CD14-positive monocyte (primary cell): ENCODE measurements at regions not wholly inside any gene's neighbourhood (a gene's known extent, or its start where the extent isn't known, plus 50 kb on each side); places are given as distances from the start of the nearest gene placed in this dataset.

Experiments
- DNase-seq, 3 donors: peaks; one replicate each; pipeline ENCODE4 v3.0.0-alpha.2; 2011 to 2022
- H2AFZ ChIP-seq: 2 replicates; pipeline ENCODE4 v1.6.0; 2012; ENCODE audit warnings: mild to moderate bottlenecking, low read depth, low read length, inconsistent platforms; ENCODE audit not compliant: insufficient read depth, poor library complexity, severe bottlenecking
- H3K27ac ChIP-seq, 2 donors: 1 replicate in 1 of 2; 2 replicates in 1 of 2; pipeline ENCODE4 v1.5.1; 2012 to 2013; ENCODE audit warnings: low read length in 2 of 2, control low read depth in 1 of 2, inconsistent platforms in 1 of 2, low read depth in 1 of 2, mild to moderate bottlenecking in 1 of 2
- H3K27me3 ChIP-seq, 2 donors: one replicate each; pipeline versions ENCODE4 v1.6.0 to v1.6.1; 2011 to 2013; ENCODE audit warnings: low read length in 2 of 2; ENCODE audit not compliant: control insufficient read depth in 2 of 2, insufficient read depth in 2 of 2
- H3K36me3 ChIP-seq, 2 donors: replicated peaks in 1 of 2; 1 replicate in 1 of 2; 2 replicates in 1 of 2; pipeline versions ENCODE4 v1.5.1 to v1.6.1; 2012 to 2013; ENCODE audit warnings: low read length in 2 of 2, control low read depth in 1 of 2, inconsistent platforms in 1 of 2, mild to moderate bottlenecking in 1 of 2; ENCODE audit not compliant: insufficient read depth in 2 of 2, control insufficient read depth in 1 of 2
- H3K4me1 ChIP-seq, 2 donors: 1 replicate in 1 of 2; 2 replicates in 1 of 2; pipeline versions ENCODE4 v1.5.1 to v1.6.1; 2012 to 2013; ENCODE audit warnings: low read length in 2 of 2, control low read depth in 1 of 2, inconsistent platforms in 1 of 2, mild to moderate bottlenecking in 1 of 2, moderate library complexity in 1 of 2; ENCODE audit not compliant: insufficient read depth in 2 of 2, control insufficient read depth in 1 of 2
- H3K4me2 ChIP-seq: replicated peaks from 2 replicates; pipeline ENCODE3; 2012; ENCODE audit warnings: low read length, moderate library complexity, mild to moderate bottlenecking; ENCODE audit not compliant: poor library complexity, severe bottlenecking; ENCODE audit errors: extremely low read depth
- H3K4me3 ChIP-seq, 3 experiments: fragments of 200-600 bp in 1 of 3; sonication (generic) in 1 of 3; replicated peaks in 1 of 3; 1 replicate in 2 of 3; 2 replicates in 1 of 3; pipeline ENCODE4 v1.5.1; 2011 to 2013; ENCODE audit warnings: low read length in 3 of 3, mild to moderate bottlenecking in 3 of 3, control low read depth in 2 of 3, low read depth in 2 of 3, inconsistent platforms in 1 of 3, moderate library complexity in 1 of 3
- H3K79me2 ChIP-seq: 2 replicates; pipeline ENCODE4 v1.6.0; 2012; ENCODE audit warnings: mild to moderate bottlenecking, control low read depth, inconsistent platforms, low read length, moderate library complexity; ENCODE audit not compliant: insufficient read depth
- H3K9ac ChIP-seq: 2 replicates; pipeline ENCODE4 v1.6.0; 2017; ENCODE audit warnings: low read length, mild to moderate bottlenecking; ENCODE audit not compliant: insufficient read depth, poor library complexity, severe bottlenecking
- H3K9me3 ChIP-seq, 2 donors: replicated peaks in 1 of 2; 1 replicate in 1 of 2; 2 replicates in 1 of 2; pipeline versions ENCODE4 v1.5.1 to v1.6.1; 2012 to 2013; ENCODE audit warnings: low read length in 2 of 2, control low read depth in 1 of 2; ENCODE audit not compliant: control insufficient read depth in 1 of 2, insufficient read depth in 1 of 2
- H4K20me1 ChIP-seq: 2 replicates; pipeline ENCODE4 v1.6.0; 2012; ENCODE audit warnings: mild to moderate bottlenecking, low read length, control low read depth, moderate library complexity; ENCODE audit not compliant: insufficient read depth
- H3K27ac Mint-ChIP-seq, 7 donors: one replicate each; pipeline ENCODE4 v1.8.0; 2020; ENCODE audit warnings: mild to moderate bottlenecking in 7 of 7, mixed read lengths in 7 of 7, moderate library complexity in 6 of 7, inconsistent platforms in 2 of 7
- H3K27me3 Mint-ChIP-seq, 3 donors: one replicate each; pipeline ENCODE4 v1.8.0; 2021 to 2022; ENCODE audit warnings: low read depth in 3 of 3, mild to moderate bottlenecking in 3 of 3, mixed read lengths in 3 of 3, moderate library complexity in 3 of 3, inconsistent platforms in 1 of 3
- H3K36me3 Mint-ChIP-seq, 2 donors: one replicate each; pipeline ENCODE4 v1.8.0; 2020; ENCODE audit warnings: mixed read lengths in 2 of 2, inconsistent platforms in 1 of 2, mild to moderate bottlenecking in 1 of 2
- H3K4me1 Mint-ChIP-seq: one replicate; pipeline ENCODE4 v1.8.0; 2020; ENCODE audit warnings: mild to moderate bottlenecking, mixed read lengths
- H3K4me3 Mint-ChIP-seq, 2 donors: one replicate each; pipeline ENCODE4 v1.8.0; 2020; ENCODE audit warnings: mild to moderate bottlenecking in 2 of 2, mixed read lengths in 2 of 2, moderate library complexity in 1 of 2
- H3K9me3 Mint-ChIP-seq, 7 donors: one replicate each; pipeline ENCODE4 v1.8.0; 2020 to 2022; ENCODE audit warnings: mixed read lengths in 7 of 7, mild to moderate bottlenecking in 6 of 7, moderate library complexity in 6 of 7, inconsistent platforms in 2 of 7
- WGBS: methylation state at CpG from one replicate; pipeline ENCODE4 v1.1.5; 2013; ENCODE audit warnings: missing lambda C conversion rate; ENCODE audit not compliant: insufficient coverage; 5-methylcytosine and 5-hydroxymethylcytosine counted together
- intact Hi-C, 2 donors: fragments of 100-400 bp; cut with micrococcal nuclease; formaldehyde crosslinking; loops; one replicate each; pipeline versions ENCODE4 v1.15.0 to v1.15.1; 2023
- TF ChIP-seq, protein P1 (sequence below): fragments of 200-600 bp; IDR thresholded peaks from one replicate; pipeline ENCODE4 v1.8.0; 2022; ENCODE audit warnings: antibody characterized with exemption, mild to moderate bottlenecking

DNA sequence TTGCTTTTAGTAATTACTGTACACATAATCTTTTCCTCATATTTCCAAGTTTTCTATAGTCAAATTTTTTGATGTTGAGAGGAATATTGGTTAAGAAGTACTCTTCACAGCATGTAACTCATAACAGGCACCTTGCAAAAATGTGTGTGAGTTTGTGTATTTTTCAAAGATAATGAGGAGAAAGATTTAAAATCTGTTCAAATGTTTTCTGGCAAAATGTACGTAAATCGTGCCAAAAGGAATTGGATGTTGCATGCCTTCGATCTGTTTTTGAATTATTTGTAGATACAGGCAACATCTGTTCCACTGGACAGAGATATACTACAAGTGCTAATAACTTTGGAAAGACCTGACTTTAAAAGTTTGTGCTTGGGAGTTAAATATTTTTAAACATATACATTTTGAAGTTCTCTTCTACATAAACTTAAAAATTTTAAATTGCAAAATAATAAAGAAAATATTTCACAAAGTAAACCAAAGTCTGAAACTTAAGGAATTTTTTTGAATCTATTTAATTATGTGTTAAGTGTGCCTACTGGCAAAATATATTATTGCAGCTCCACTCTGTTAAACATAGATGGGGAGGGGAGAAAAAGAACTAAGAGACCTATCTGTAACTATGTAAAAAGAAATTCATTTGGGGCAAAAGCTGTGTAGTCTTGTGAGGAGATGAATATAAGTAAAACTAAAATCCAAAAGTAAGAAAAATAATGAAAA, 133.5 kb upstream of the UBE2E3 start:
- WGBS, result no CpG with 5 or more reads among the region's 3 CpGs
- H3K27me3 Mint-ChIP-seq, result peaks cover 0 to 2% (median 0%) of the 10 kb centered on the region in 3 donors
- H3K4me3 ChIP-seq, result no peak overlapping the region

DNA sequence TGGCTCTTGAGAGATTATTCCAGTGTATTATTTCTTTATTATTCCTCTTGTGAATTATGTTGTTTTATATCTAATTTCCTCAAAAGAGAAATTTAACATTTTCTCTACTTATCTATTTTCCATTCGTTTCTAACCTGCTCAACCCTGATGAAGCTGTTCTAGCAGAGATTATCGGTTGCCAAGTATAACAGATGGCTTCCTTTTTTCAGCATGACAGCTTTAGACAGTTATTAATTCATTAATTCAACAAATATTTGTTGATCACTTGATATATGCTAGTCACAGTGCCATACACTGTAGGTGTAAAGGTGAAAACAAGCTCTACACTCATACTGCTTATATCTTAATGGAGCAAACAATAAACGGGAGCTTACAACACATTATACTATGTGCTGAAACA, 137.9 kb upstream of the UBE2E3 start:
- Histone ChIP-seq H3K27ac (no peak overlapping the region), H3K4me2 (no peak overlapping the region), H4K20me1 (no peaks in the 10 kb centered on the region), H3K79me2 (no peaks in the 10 kb centered on the region), H3K9ac (no peak overlapping the region), H3K4me1 (no peaks in the 10 kb centered on the region), H2AFZ (no peak overlapping the region), H3K27me3 (no peaks in the 10 kb centered on the region), H3K9me3 (no peaks in the 10 kb centered on the region), H3K4me3 (no peak overlapping the region), H3K36me3 (no peaks in the 10 kb centered on the region)
- intact Hi-C loops, result no loop called here
- Mint-ChIP-seq H3K27me3 (no peaks in the 10 kb centered on the region), H3K36me3 (no peaks in the 10 kb centered on the region), H3K4me3 (no peak overlapping the region), H3K27ac (no peak overlapping the region), H3K4me1 (no peaks in the 10 kb centered on the region), H3K9me3 (peaks cover 0 to 5% (median 3%) of the 10 kb centered on the region in 7 donors)
- no peak for DNase-seq
- WGBS, result no CpG with 5 or more reads among the region's 3 CpGs
- TF ChIP-seq, protein P1, sequence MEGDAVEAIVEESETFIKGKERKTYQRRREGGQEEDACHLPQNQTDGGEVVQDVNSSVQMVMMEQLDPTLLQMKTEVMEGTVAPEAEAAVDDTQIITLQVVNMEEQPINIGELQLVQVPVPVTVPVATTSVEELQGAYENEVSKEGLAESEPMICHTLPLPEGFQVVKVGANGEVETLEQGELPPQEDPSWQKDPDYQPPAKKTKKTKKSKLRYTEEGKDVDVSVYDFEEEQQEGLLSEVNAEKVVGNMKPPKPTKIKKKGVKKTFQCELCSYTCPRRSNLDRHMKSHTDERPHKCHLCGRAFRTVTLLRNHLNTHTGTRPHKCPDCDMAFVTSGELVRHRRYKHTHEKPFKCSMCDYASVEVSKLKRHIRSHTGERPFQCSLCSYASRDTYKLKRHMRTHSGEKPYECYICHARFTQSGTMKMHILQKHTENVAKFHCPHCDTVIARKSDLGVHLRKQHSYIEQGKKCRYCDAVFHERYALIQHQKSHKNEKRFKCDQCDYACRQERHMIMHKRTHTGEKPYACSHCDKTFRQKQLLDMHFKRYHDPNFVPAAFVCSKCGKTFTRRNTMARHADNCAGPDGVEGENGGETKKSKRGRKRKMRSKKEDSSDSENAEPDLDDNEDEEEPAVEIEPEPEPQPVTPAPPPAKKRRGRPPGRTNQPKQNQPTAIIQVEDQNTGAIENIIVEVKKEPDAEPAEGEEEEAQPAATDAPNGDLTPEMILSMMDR, result no peak

More for the DNA sequence above, 133.5 kb upstream of the UBE2E3 start:
- H3K27ac ChIP-seq, result no peak overlapping the region
- H3K79me2 ChIP-seq, result no peaks in the 10 kb centered on the region
- no peak overlapping the region for H2AFZ ChIP-seq
- no peak for DNase-seq
- no peak overlapping the region for H3K27ac Mint-ChIP-seq
- H3K4me1 ChIP-seq, result no peaks in the 10 kb centered on the region
- no peaks in the 10 kb centered on the region for H3K36me3 Mint-ChIP-seq
- H3K9me3 Mint-ChIP-seq, result no peaks in the 10 kb centered on the region
- no peaks in the 10 kb centered on the region for H3K27me3 ChIP-seq
- H3K4me1 Mint-ChIP-seq, result no peaks in the 10 kb centered on the region
- no peak overlapping the region for H3K4me3 Mint-ChIP-seq
- H3K9me3 ChIP-seq, result no peaks in the 10 kb centered on the region
- TF ChIP-seq, protein P1, result no peak
- no peaks in the 10 kb centered on the region for H4K20me1 ChIP-seq
- intact Hi-C loops, result no loop called here
- H3K36me3 ChIP-seq, result no peaks in the 10 kb centered on the region
- no peak overlapping the region for H3K9ac ChIP-seq
- H3K4me2 ChIP-seq, result no peak overlapping the region
